NCI-H524 (cell line): ENCODE measurements at regions not wholly inside any gene's neighbourhood (a gene's known extent, or its start where the extent isn't known, plus 50 kb on each side); places are given as distances from the start of the nearest gene placed in this dataset.
"Not testable (repeated sequence)": the region's sequence is repeated elsewhere in the genome, so short reads cannot be mapped to it uniquely, and the experiment has no call there.

ENCODE experiments used
- DNase-seq, 2 experiments: peaks; one replicate each; lab custom pipeline; 2025; lab: John Stamatoyannopoulos, UW

- DNase-seq = no peak
Observed at GRCh38 chrX:140065961-140066662, 100.8 kb upstream of the CXorf66 start.

DNA sequence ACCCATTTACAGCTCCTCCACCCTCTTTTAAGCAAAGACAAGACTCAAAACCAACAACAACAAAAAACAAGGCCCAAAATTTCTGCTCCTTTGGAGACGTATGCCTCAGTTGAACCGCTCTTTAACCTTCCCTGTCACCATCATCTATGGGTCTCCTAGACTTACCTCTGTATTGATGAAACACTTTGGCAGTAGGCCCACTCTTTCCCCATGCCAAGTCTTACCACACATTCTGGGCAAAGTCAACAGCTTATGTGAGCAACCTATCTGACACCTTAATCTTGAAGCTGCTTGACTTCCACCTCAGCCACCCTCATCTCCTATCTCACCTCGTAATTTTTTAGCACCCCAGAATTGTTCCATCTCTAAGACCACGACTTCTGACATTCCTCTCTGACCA lies 99.7 kb upstream of the CXorf66 start:
- DNase-seq = no peak

- peak; percentile 35 to 78 for DNase-seq
Observed at GRCh38 chrX:140057001-140057411, 91.7 kb upstream of the CXorf66 start.

DNA sequence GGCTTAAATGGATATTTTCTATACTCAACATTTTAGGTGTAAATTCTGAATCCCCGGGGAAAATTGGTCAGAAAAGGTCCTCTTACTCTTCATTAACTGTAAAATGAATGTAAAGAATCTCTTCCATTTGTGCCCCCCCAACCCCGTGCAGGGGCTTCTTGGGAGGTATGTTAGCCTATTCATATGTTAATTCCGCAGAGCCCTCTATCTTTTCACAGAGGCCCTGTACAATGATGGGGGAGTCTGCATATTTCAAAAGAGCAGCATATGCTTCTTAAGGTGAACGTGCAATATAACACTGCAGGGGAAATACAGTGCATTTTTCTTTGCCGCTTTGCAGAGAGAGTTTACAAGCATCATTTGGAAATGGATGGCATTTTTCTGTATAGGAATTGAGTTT lies 88.5 kb upstream of the CXorf66 start:
- DNase-seq = no peak

GRCh38 chrX:140050906-140051305 lies 85.6 kb upstream of the CXorf66 start:
- DNase-seq = peak in 1 of 2 experiments; percentile 16

GRCh38 chrX:140040386-140040785 lies 75.1 kb upstream of the CXorf66 start:
- no peak for DNase-seq

DNA sequence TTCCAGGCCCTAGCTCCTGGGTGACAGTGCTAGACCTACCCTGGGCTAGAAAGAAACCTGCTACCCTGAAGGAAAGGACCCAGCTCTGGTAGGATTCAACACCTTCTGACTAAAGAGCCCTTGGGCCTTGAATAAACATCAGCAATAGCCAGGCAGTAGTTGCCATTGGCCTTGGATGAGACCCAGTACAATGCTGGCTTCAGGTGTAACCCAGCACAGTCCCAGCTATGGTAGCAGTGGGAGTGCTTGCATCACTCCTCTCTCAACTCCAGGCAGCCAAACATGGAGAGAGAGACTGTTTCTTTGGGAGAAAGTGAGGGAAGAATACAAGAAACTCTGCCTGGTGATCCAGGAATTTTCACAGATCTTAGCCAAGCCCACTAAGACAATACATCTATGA lies 73.5 kb upstream of the CXorf66 start:
- DNase-seq = no peak

- peak in 1 of 2 experiments; percentile 7 for DNase-seq
Observed at GRCh38 chrX:140034916-140035315, 69.6 kb upstream of the CXorf66 start.

GRCh38 chrX:140022482-140022881 lies 57.2 kb upstream of the CXorf66 start:
- DNase-seq = no peak

DNA sequence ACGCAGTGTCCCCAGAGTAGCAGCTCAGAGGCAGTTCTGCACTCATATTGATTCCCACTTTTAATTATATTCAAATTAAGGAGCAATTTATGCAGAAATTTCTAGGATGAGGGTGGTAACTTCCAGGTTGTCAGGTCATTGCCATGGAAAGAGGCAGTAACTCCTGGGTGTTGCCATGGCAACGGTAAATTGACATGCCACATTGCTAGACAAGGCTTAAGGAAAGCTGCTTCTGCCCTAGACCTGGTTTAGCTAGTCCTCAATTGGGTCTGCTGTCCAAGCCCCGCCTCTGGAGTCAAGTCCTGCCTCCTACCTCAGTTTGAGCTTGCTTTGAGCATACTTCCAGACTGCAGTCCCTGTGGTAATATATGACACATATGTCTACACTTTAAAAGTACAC lies 53.8 kb upstream of the CXorf66 start:
- not testable (repeated sequence) for DNase-seq
